ENCODE measurements at regions not wholly inside any gene's neighbourhood (a gene's known extent, or its start where the extent isn't known, plus 50 kb on each side); places are given as distances from the start of the nearest gene placed in this dataset.

DNA sequence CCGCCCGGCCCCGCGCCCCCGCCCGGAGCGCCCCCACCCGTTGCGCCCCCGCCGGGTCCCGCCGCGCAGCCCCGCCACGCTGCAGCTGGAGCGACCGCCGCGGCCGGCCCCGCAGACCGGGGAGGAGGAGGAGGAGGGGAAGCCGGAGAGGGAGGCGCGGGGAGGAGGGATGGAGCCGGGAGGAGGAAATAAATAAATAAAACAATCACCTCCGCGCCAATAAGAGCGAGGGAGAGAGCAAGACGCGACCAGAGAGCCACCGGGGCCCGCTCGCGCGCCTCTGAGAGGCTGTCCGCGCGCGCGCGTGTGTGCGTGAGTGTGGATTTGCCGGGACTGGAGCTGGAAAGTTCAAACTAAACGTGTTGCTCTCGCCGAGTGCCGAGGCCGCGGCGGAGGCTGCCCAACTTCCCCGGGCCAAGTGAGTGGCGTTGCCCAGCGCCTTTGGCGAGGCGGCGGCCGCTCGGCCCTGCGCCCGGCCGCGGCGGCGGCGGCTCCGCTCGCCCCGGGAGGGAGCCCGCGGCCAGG, 2184.4 kb upstream of the TENM3 start:
- Histone ChIP-seq H3K79me2 (ENCODE audit: control insufficient read depth, insufficient read depth, low read length) (no peaks in the 10 kb centered on the region), H3K4me1 (ENCODE audit: control insufficient read depth, insufficient read depth, low read length) (no peaks in the 10 kb centered on the region), H3K36me3 (ENCODE audit: control insufficient read depth in 2 of 2, insufficient read depth in 2 of 2, low read length in 1 of 2) (no peaks in the 10 kb centered on the region), H4K20me1 (ENCODE audit: control insufficient read depth, insufficient read depth) (no peaks in the 10 kb centered on the region), H3K27me3 (replicated peaks in 1 of 2; ENCODE audit: control insufficient read depth in 2 of 2, insufficient read depth in 2 of 2, low read length in 1 of 2) (peaks cover 5 to 8% of the 10 kb centered on the region in 2 experiments; a peak in 3 of 4 replicates), H2AFZ (ENCODE audit: control insufficient read depth, low read depth, low read length) (peak overlapping the region; percentile 47; the same call in 1 of the 2 replicates), H3K9ac (ENCODE audit: control insufficient read depth, insufficient read depth, low read length) (peak overlapping the region; percentile 10; the same call in 1 of the 2 replicates), H3K9me3 (replicated peaks; ENCODE audit: control insufficient read depth, insufficient read depth, low read length) (no peaks in the 10 kb centered on the region), H3K4me3 (peak overlapping the region; percentile 55; the same call in 1 of the 2 replicates), H3K27ac (ENCODE audit: control insufficient read depth, insufficient read depth) (no peak overlapping the region), H3K4me2 (ENCODE audit: control insufficient read depth, insufficient read depth) (peak overlapping the region; percentile 84)
- TF ChIP-seq, protein P1, sequence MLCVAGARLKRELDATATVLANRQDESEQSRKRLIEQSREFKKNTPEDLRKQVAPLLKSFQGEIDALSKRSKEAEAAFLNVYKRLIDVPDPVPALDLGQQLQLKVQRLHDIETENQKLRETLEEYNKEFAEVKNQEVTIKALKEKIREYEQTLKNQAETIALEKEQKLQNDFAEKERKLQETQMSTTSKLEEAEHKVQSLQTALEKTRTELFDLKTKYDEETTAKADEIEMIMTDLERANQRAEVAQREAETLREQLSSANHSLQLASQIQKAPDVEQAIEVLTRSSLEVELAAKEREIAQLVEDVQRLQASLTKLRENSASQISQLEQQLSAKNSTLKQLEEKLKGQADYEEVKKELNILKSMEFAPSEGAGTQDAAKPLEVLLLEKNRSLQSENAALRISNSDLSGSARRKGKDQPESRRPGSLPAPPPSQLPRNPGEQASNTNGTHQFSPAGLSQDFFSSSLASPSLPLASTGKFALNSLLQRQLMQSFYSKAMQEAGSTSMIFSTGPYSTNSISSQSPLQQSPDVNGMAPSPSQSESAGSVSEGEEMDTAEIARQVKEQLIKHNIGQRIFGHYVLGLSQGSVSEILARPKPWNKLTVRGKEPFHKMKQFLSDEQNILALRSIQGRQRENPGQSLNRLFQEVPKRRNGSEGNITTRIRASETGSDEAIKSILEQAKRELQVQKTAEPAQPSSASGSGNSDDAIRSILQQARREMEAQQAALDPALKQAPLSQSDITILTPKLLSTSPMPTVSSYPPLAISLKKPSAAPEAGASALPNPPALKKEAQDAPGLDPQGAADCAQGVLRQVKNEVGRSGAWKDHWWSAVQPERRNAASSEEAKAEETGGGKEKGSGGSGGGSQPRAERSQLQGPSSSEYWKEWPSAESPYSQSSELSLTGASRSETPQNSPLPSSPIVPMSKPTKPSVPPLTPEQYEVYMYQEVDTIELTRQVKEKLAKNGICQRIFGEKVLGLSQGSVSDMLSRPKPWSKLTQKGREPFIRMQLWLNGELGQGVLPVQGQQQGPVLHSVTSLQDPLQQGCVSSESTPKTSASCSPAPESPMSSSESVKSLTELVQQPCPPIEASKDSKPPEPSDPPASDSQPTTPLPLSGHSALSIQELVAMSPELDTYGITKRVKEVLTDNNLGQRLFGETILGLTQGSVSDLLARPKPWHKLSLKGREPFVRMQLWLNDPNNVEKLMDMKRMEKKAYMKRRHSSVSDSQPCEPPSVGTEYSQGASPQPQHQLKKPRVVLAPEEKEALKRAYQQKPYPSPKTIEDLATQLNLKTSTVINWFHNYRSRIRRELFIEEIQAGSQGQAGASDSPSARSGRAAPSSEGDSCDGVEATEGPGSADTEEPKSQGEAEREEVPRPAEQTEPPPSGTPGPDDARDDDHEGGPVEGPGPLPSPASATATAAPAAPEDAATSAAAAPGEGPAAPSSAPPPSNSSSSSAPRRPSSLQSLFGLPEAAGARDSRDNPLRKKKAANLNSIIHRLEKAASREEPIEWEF (IDR thresholded peaks at IDR 0.05; ENCODE audit: insufficient replicate concordance, low read depth, low read length): no peak
- no peak for TF ChIP-seq SMAD5 (IDR thresholded peaks at IDR 0.05; ENCODE audit: low read depth)
- no peak for TF ChIP-seq TAF1 (IDR thresholded peaks at IDR 0.05; ENCODE audit: borderline replicate concordance, low read depth, low read length)
- TF ChIP-seq, protein P2, sequence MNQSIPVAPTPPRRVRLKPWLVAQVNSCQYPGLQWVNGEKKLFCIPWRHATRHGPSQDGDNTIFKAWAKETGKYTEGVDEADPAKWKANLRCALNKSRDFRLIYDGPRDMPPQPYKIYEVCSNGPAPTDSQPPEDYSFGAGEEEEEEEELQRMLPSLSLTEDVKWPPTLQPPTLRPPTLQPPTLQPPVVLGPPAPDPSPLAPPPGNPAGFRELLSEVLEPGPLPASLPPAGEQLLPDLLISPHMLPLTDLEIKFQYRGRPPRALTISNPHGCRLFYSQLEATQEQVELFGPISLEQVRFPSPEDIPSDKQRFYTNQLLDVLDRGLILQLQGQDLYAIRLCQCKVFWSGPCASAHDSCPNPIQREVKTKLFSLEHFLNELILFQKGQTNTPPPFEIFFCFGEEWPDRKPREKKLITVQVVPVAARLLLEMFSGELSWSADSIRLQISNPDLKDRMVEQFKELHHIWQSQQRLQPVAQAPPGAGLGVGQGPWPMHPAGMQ (IDR thresholded peaks at IDR 0.05; ENCODE audit: borderline replicate concordance): no peak
- TF ChIP-seq, protein P3, sequence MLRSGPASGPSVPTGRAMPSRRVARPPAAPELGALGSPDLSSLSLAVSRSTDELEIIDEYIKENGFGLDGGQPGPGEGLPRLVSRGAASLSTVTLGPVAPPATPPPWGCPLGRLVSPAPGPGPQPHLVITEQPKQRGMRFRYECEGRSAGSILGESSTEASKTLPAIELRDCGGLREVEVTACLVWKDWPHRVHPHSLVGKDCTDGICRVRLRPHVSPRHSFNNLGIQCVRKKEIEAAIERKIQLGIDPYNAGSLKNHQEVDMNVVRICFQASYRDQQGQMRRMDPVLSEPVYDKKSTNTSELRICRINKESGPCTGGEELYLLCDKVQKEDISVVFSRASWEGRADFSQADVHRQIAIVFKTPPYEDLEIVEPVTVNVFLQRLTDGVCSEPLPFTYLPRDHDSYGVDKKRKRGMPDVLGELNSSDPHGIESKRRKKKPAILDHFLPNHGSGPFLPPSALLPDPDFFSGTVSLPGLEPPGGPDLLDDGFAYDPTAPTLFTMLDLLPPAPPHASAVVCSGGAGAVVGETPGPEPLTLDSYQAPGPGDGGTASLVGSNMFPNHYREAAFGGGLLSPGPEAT (IDR thresholded peaks at IDR 0.05; ENCODE audit: low read depth): no peak
- no peak for TF ChIP-seq HDAC2 (IDR thresholded peaks at IDR 0.05)
- TF ChIP-seq, protein P4, sequence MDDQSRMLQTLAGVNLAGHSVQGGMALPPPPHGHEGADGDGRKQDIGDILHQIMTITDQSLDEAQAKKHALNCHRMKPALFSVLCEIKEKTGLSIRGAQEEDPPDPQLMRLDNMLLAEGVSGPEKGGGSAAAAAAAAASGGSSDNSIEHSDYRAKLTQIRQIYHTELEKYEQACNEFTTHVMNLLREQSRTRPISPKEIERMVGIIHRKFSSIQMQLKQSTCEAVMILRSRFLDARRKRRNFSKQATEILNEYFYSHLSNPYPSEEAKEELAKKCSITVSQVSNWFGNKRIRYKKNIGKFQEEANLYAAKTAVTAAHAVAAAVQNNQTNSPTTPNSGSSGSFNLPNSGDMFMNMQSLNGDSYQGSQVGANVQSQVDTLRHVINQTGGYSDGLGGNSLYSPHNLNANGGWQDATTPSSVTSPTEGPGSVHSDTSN (IDR thresholded peaks at IDR 0.05; ENCODE audit: insufficient replicate concordance, low read depth, low read length): no peak
- no peak for TF ChIP-seq ETV6 (conservative IDR thresholded peaks at IDR 0.05 in 1 of 2, IDR thresholded peaks at IDR 0.05 in 1 of 2; ENCODE audit: borderline replicate concordance in 1 of 2, low read depth in 1 of 2)
- TF ChIP-seq JUNB (IDR thresholded peaks at IDR 0.05): no peak
- SMC1A ChIA-PET (ENCODE audit: uncharacterized antibody, unreplicated experiment): no interaction called here
- intact Hi-C loops (cut with micrococcal nuclease; ENCODE audit: unreplicated experiment): no loop called here
- in situ Hi-C loops (cut with MboI): no loop called here
- 11% methylated on average over 26 of the region's 72 CpGs for WGBS (ENCODE audit: insufficient coverage, insufficient replicate concordance, low lambda C conversion rate, missing lambda C conversion rate)
- ATAC-seq (peak; percentile 52), FAIRE-seq (no peak), DNase-seq (ENCODE audit: low read depth, low spot score) (no peak)
- CTCF ChIA-PET: no interaction called here
- RAD21 ChIA-PET (ENCODE audit: unreplicated experiment): no interaction called here
- POLR2A ChIA-PET: no interaction called here
- BruUV-seq (replicated peaks): no TSS peak

Measured in GM12878 (cell line).